ENCODE measurements at regions not wholly inside any gene's neighbourhood (a gene's known extent, or its start where the extent isn't known, plus 50 kb on each side); places are given as distances from the start of the nearest gene placed in this dataset.
"Not testable (repeated sequence)": the region's sequence is repeated elsewhere in the genome, so short reads cannot be mapped to it uniquely, and the experiment has no call there.

DNA sequence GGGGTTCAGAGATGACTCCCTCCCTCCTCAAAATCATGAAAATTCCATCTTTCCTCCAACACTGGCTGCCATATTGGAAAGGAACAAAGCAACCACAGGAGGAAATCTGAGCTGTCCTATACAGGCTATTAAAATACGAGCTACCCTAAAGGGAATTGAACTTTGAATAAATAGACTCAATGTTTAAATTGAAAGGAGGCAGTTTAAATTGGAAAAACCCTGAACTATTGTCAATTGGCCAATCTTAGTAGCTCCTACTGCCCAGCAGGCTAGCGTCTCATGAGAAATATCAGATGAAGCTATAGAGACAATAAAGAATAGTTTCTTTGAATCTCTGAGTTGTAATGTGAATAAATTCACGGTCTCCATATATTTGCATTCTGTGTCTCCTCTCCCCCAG is 85.4 kb upstream of the KCNE2 start:
- TF ChIP-seq, protein P1, sequence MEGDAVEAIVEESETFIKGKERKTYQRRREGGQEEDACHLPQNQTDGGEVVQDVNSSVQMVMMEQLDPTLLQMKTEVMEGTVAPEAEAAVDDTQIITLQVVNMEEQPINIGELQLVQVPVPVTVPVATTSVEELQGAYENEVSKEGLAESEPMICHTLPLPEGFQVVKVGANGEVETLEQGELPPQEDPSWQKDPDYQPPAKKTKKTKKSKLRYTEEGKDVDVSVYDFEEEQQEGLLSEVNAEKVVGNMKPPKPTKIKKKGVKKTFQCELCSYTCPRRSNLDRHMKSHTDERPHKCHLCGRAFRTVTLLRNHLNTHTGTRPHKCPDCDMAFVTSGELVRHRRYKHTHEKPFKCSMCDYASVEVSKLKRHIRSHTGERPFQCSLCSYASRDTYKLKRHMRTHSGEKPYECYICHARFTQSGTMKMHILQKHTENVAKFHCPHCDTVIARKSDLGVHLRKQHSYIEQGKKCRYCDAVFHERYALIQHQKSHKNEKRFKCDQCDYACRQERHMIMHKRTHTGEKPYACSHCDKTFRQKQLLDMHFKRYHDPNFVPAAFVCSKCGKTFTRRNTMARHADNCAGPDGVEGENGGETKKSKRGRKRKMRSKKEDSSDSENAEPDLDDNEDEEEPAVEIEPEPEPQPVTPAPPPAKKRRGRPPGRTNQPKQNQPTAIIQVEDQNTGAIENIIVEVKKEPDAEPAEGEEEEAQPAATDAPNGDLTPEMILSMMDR (IDR thresholded peaks at IDR 0.05; ENCODE audit: low read depth, low read length): no peak
- no peak overlapping the region for H3K4me3 ChIP-seq (replicated peaks in 1 of 2; ENCODE audit: low read depth in 2 of 2, low read length in 2 of 2)

DNA sequence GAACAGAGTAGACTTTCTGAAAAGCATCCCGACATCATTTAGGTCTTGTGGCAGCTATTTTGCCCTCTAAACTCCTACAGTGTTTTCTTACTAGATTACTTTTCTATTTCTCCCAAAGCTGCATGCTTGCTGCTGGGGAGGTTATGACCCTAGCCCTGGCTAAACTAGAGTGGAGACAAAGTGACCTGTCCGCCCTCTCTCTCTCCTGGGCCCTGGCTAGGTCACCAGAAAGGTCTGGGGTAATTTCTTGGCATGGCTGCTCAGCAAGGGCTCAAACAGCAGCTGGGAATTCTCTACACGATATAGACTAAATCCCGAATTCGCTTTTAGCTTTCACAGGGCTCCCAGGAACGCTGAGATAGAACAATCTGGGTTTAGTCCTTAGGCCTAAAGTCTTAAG is 84.5 kb upstream of the KCNE2 start:
- no peak overlapping the region for H3K4me3 ChIP-seq (replicated peaks in 1 of 2; ENCODE audit: low read depth in 2 of 2, low read length in 2 of 2)
- DNase-seq (ENCODE audit: low read depth in 2 of 2): no peak
- TF ChIP-seq, protein P1 (IDR thresholded peaks at IDR 0.05; ENCODE audit: low read depth, low read length): no peak

More for the DNA sequence above, 85.4 kb upstream of the KCNE2 start:
- DNase-seq (ENCODE audit: low read depth in 2 of 2): no peak

DNA sequence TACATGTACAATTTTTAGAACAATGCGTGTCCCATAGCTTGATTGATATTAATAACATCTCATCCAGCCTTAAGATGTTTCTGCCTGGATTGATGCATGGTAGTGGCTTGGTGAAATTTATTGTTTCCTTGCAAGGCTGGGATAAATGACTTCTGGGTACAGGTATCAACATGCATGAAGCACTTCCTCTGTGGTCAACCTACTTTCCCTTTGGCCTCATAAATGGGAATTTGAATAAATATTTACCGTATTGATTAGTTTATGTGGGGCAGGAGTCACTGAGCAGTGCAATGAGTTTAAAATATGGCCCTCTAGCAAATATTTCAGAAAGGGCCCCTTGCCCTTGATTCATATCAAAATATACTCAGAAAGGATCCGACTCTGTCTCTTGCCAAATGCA is 83.9 kb upstream of the KCNE2 start:
- DNase-seq (ENCODE audit: low read depth in 2 of 2): no peak
- no peak overlapping the region for H3K4me3 ChIP-seq (replicated peaks in 1 of 2; ENCODE audit: low read depth in 2 of 2, low read length in 2 of 2)
- TF ChIP-seq, protein P1 (IDR thresholded peaks at IDR 0.05; ENCODE audit: low read depth, low read length): no peak

DNA sequence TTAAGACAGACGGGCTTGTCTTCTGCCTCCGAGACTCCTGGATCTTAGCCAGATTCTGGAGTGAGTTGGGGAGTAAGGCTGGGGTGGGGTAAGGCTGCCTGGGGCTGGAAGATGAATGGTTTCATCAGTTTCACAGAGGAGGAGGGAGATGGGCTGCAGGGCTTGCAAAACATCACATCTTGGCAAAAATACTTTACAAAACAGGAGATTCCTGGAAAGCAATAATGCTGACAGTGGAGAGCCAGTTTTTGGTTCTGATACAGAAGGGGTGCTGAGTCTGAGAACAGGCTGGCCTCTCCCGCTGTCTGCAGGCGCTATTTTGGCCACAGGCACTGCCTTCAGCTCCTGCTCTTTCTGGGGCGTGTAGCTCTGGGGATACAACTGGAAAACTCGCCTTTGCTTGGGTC is 83.4 kb upstream of the KCNE2 start:
- H3K4me3 ChIP-seq (replicated peaks in 1 of 2; ENCODE audit: low read depth in 2 of 2, low read length in 2 of 2): no peak overlapping the region
- TF ChIP-seq, protein P1 (IDR thresholded peaks at IDR 0.05; ENCODE audit: low read depth, low read length): no peak
- DNase-seq (ENCODE audit: low read depth in 2 of 2): peak in 1 of 2 donors; percentile 64

DNA sequence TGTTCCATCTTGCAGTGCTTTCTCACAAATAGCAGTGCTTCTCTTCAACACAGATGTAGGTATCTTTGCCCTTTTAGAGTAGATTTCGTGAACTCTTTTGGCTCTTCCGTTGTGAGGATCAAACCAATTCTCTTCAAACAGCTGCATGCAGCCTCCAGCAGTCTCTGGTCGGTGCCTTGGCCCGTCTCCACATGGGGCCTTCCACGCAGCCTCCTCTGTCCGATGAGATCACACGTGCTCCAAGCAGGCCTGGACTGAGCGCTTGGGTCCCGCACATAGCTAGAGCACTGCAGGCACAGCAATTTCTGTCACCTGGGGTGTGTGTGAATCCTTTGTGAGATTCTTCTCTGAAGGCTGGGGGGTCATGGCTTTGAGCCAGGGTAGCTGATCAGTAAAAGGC is 82.8 kb upstream of the KCNE2 start:
- TF ChIP-seq, protein P1 (IDR thresholded peaks at IDR 0.05; ENCODE audit: low read depth, low read length): no peak
- DNase-seq (ENCODE audit: low read depth in 2 of 2): no peak
- no peak overlapping the region for H3K4me3 ChIP-seq (replicated peaks in 1 of 2; ENCODE audit: low read depth in 2 of 2, low read length in 2 of 2)

DNA sequence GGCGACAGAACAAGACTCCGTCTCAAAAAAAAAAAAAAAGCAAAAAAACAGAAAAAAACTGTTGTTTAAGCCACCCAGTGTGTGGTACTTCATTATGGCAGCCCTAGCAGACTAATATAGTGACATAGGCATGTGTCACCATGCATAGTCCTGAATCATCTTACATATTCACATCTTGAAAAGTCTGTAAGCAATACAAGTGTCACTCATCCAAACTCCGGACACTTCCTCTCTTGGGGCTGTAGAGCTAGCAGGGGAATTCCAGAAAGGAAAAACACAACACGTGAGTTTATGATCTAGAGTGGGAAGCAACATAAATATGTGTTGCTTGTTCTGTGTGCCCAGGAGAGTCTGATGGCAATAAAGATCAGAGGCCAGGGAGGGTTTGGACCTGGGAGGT is 81.6 kb upstream of the KCNE2 start:
- TF ChIP-seq, protein P1 (IDR thresholded peaks at IDR 0.05; ENCODE audit: low read depth, low read length): no peak
- no peak overlapping the region for H3K4me3 ChIP-seq (replicated peaks in 1 of 2; ENCODE audit: low read depth in 2 of 2, low read length in 2 of 2)
- peak in 1 of 2 donors; percentile 50 for DNase-seq (ENCODE audit: low read depth in 2 of 2)

DNA sequence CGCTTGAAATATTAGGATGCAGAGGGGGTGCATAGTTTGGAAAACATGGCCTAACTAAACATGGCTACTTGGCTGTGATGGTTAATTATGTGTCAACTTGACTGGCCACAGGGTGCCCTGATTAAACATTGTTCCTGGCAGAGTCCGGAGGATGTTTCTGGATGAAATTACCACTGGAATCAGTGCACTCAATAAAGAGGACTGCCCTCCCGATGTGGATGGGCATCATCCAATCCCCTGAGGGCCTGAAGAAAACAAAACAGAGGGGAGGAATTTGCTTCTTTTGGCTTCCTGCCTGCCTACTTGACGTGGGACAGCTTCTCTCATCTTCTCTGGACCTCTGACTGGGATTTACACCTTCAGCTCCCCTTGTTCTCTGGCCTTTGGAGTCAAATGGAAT is 79.1 kb upstream of the KCNE2 start:
- TF ChIP-seq, protein P1 (IDR thresholded peaks at IDR 0.05; ENCODE audit: low read depth, low read length): no peak
- no peak for DNase-seq (ENCODE audit: low read depth in 2 of 2)
- H3K4me3 ChIP-seq (replicated peaks in 1 of 2; ENCODE audit: low read depth in 2 of 2, low read length in 2 of 2): no peak overlapping the region

DNA sequence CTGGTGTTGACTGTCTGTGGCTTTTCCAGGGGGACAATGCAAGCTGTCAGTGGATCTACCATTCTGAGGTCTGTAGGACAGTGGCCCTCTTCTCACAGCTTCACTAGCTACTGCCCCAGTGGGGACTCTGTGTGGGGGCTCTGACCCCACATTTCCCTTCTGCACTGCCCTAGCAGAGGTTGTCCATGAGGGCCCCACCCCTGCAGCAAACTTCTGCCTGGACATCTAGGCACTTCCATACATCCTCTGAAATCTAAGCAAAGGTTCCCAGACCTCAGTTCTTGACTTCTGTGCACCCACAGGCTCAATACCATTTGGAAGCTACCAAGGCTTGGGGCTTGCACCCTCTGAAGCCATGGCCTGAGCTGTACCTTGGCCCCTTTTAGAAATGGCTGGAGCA is 75.8 kb upstream of the KCNE2 start:
- DNase-seq (ENCODE audit: low read depth in 2 of 2); H3K4me3 ChIP-seq (replicated peaks in 1 of 2; ENCODE audit: low read depth in 2 of 2, low read length in 2 of 2): not testable (repeated sequence)

All from cardiac fibroblast (primary cell).